ENCODE measurements at regions not wholly inside any gene's neighbourhood (a gene's known extent, or its start where the extent isn't known, plus 50 kb on each side); places are given as distances from the start of the nearest gene placed in this dataset.

DNA sequence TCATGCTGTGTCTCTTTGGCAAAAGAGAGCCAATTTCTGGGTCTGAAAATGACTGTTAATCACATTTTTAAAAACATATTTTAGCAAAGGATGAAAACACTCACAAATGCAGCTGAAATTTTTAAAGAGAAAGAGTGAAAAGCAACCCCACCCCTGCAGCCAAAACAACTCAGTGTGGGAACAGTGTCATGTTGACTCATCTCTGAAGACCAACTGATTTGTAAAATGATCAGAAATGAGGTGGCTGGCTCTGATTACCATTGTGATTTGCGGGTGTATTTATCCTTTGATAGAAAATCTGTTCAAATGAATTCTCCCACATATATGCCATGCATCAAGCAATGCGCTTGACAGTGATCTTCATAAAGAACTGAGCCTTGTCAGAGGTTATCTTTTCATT, 287.0 kb upstream of the ESRRG start:
- ATAC-seq (ENCODE audit: low FRiP score in 2 of 2) (no peak), DNase-seq (no peak)
- Histone ChIP-seq H3K27ac (no peak overlapping the region), H3K27me3 (no peaks in the 10 kb centered on the region), H3K9me3 (no peaks in the 10 kb centered on the region), H3K36me3 (no peaks in the 10 kb centered on the region), H3K4me1 (no peaks in the 10 kb centered on the region), H3K4me3 (no peak overlapping the region)
- TF ChIP-seq, protein P1, sequence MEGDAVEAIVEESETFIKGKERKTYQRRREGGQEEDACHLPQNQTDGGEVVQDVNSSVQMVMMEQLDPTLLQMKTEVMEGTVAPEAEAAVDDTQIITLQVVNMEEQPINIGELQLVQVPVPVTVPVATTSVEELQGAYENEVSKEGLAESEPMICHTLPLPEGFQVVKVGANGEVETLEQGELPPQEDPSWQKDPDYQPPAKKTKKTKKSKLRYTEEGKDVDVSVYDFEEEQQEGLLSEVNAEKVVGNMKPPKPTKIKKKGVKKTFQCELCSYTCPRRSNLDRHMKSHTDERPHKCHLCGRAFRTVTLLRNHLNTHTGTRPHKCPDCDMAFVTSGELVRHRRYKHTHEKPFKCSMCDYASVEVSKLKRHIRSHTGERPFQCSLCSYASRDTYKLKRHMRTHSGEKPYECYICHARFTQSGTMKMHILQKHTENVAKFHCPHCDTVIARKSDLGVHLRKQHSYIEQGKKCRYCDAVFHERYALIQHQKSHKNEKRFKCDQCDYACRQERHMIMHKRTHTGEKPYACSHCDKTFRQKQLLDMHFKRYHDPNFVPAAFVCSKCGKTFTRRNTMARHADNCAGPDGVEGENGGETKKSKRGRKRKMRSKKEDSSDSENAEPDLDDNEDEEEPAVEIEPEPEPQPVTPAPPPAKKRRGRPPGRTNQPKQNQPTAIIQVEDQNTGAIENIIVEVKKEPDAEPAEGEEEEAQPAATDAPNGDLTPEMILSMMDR (IDR thresholded peaks at IDR 0.05): no peak
- TF ChIP-seq EP300 (IDR thresholded peaks at IDR 0.05) (no peak), POLR2AphosphoS5 (IDR thresholded peaks at IDR 0.05) (no peak), POLR2A (IDR thresholded peaks at IDR 0.05) (no peak)
- WGBS, 2 donors: 78 to 87% methylated on average over 2 of the region's 2 CpGs

DNA sequence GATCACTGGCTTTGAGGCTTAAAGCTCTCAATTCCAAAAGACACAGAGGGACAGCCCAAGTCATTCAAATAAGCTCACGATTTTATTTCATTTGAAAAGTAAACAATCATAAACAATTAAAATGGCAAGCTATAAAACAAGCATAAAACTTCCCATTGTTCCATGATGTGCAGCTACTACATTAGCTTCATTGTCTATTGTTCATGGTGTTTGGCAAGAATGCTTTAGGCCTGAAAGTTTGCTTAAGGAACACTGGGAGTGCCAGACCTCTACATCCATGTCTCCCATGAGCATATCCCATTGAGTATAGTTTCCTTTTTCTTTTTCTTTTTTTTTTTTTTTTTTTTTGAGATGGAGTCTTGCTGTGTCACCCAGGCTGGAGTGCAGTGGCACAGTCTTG, 286.1 kb upstream of the ESRRG start:
- H3K36me3 ChIP-seq: no peaks in the 10 kb centered on the region
- WGBS, 2 donors: 62 to 74% methylated on average over 1 of the region's 1 CpG
- no peaks in the 10 kb centered on the region for H3K4me1 ChIP-seq
- DNase-seq (no peak), ATAC-seq (ENCODE audit: low FRiP score in 2 of 2) (no peak)
- H3K27me3 ChIP-seq: no peaks in the 10 kb centered on the region
- TF ChIP-seq, protein P1 (IDR thresholded peaks at IDR 0.05): no peak
- TF ChIP-seq POLR2A (IDR thresholded peaks at IDR 0.05) (no peak), POLR2AphosphoS5 (IDR thresholded peaks at IDR 0.05) (no peak), EP300 (IDR thresholded peaks at IDR 0.05) (no peak)
- no peak overlapping the region for H3K4me3 ChIP-seq
- H3K27ac ChIP-seq: no peak overlapping the region
- no peaks in the 10 kb centered on the region for H3K9me3 ChIP-seq

DNA sequence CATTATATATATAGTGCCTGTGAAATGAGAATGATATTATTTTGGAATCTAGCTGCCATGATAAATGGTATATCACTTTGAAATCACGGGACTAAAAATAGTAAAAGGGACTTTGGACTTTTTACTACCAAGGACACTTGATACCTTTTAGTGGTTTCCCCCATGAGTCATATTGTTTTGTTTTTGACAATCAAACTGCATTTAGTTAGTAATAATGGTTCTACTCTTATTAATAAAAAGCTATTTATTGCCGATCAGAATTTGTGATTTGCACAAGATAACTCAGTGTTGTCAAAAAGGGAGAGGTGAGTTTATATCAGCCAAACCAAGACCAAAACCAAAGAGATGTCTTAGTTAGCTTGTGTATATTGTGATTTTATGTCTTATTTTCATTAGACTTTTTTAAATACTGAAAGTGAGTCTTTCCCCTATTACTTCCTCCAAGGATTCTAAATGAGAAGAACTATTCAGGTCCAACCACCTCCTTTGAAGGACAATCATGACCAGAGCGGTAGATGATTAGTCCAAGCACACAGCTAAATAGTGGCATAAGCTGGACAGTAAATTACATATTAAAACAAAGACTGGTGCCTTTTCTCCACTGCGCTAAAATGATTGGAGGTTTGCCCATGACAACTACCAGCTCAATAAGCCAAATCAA, 281.7 kb upstream of the ESRRG start:
- H3K36me3 ChIP-seq: no peaks in the 10 kb centered on the region
- H3K27ac ChIP-seq: no peak overlapping the region
- H3K9me3 ChIP-seq: no peaks in the 10 kb centered on the region
- WGBS, 2 donors: 76 to 83% methylated on average over 4 of the region's 4 CpGs
- no peaks in the 10 kb centered on the region for H3K27me3 ChIP-seq
- DNase-seq: no peak
- no peaks in the 10 kb centered on the region for H3K4me1 ChIP-seq
- no peak for ATAC-seq (ENCODE audit: low FRiP score in 2 of 2)
- H3K4me3 ChIP-seq: no peak overlapping the region
- TF ChIP-seq POLR2A (IDR thresholded peaks at IDR 0.05): no peak
- no peak for TF ChIP-seq EP300 (IDR thresholded peaks at IDR 0.05)
- TF ChIP-seq, protein P1 (IDR thresholded peaks at IDR 0.05): no peak
- TF ChIP-seq POLR2AphosphoS5 (IDR thresholded peaks at IDR 0.05): no peak

DNA sequence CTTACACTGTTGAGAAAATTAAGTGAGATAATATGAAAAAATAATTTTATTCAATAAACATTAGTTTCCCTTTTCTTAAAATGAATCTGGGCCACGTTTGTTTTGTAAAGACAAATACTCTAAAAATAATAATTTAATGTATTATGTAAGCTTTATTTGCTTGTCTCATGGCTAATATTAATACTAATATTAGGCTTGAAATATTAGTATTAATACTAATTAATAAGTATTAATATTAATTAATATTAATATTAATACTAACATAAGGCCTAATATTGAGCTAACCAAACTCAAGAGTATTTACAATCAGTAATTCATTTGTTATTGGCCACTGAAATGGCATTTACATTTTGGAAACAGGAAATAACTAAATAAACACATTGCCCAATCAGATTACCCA, 280.1 kb upstream of the ESRRG start:
- 72 to 75% methylated on average over 1 of the region's 1 CpG for WGBS, 2 donors
- TF ChIP-seq EP300 (IDR thresholded peaks at IDR 0.05) (no peak), POLR2AphosphoS5 (IDR thresholded peaks at IDR 0.05) (no peak), POLR2A (IDR thresholded peaks at IDR 0.05) (no peak)
- TF ChIP-seq, protein P1 (IDR thresholded peaks at IDR 0.05): no peak
- H3K27me3 ChIP-seq: no peaks in the 10 kb centered on the region
- no peak overlapping the region for H3K4me3 ChIP-seq
- H3K27ac ChIP-seq: no peak overlapping the region
- DNase-seq (no peak), ATAC-seq (ENCODE audit: low FRiP score in 2 of 2) (no peak)
- no peaks in the 10 kb centered on the region for H3K36me3 ChIP-seq
- no peaks in the 10 kb centered on the region for H3K4me1 ChIP-seq
- H3K9me3 ChIP-seq: no peaks in the 10 kb centered on the region

DNA sequence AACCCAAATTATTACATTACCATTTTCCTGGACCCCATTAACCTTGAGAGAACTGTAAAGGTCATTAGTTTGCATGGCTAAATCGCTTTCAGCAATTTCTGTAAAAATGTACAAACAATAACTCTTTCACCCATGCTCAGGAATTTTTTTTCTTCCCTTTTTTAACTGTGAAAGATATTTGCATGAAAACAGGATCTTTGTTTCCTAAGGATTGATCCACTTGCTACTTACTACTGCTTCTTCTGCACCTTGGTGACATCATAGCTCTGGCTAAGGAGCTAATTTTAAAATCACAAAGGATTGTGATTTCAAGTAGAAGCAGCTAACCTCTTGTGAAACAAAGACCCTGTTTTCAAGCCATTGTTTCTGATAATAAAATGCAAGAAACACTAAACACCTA, 274.6 kb upstream of the ESRRG start:
- H3K9me3 ChIP-seq: no peaks in the 10 kb centered on the region
- no peak for ATAC-seq (ENCODE audit: low FRiP score in 2 of 2)
- no peaks in the 10 kb centered on the region for H3K36me3 ChIP-seq
- H3K27ac ChIP-seq: no peak overlapping the region
- WGBS, 2 donors: 74 to 78% methylated on average over 1 of the region's 1 CpG
- H3K4me3 ChIP-seq: no peak overlapping the region
- DNase-seq: no peak
- no peaks in the 10 kb centered on the region for H3K27me3 ChIP-seq
- peaks cover 0 to 5% (median 0%) of the 10 kb centered on the region in 4 donors for H3K4me1 ChIP-seq
- TF ChIP-seq, protein P1 (IDR thresholded peaks at IDR 0.05): no peak
- TF ChIP-seq EP300 (IDR thresholded peaks at IDR 0.05) (no peak), POLR2A (IDR thresholded peaks at IDR 0.05) (no peak), POLR2AphosphoS5 (IDR thresholded peaks at IDR 0.05) (no peak)
